ENCODE measurements at regions not wholly inside any gene's neighbourhood (a gene's known extent, or its start where the extent isn't known, plus 50 kb on each side); places are given as distances from the start of the nearest gene placed in this dataset.

GRCh38 chr17:33481652-33482051 is 188.6 kb upstream of the ASIC2 start:
- no peak for DNase-seq

- DNase-seq: no peak
Measured at GRCh38 chr17:33482636-33483035, 189.5 kb upstream of the ASIC2 start.

DNA sequence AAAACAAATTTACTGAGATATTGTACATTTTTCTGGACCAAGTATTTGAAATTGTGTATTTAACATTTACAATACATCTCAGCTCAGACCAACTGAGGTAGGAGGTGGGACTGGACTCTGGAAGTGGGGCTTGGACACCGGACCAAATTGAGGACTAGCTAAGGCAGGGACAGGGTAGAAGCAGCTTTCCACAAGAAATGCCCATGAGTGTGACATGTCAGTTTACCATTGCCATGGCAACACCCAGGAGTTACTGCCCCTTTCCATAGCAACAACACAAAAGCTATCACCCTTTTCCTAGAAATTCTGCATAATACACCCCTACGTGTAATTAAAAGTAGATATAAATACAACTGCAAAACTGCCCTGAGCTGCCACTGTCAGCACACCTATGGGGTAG is 191.5 kb upstream of the ASIC2 start:
- no peak for DNase-seq

DNA sequence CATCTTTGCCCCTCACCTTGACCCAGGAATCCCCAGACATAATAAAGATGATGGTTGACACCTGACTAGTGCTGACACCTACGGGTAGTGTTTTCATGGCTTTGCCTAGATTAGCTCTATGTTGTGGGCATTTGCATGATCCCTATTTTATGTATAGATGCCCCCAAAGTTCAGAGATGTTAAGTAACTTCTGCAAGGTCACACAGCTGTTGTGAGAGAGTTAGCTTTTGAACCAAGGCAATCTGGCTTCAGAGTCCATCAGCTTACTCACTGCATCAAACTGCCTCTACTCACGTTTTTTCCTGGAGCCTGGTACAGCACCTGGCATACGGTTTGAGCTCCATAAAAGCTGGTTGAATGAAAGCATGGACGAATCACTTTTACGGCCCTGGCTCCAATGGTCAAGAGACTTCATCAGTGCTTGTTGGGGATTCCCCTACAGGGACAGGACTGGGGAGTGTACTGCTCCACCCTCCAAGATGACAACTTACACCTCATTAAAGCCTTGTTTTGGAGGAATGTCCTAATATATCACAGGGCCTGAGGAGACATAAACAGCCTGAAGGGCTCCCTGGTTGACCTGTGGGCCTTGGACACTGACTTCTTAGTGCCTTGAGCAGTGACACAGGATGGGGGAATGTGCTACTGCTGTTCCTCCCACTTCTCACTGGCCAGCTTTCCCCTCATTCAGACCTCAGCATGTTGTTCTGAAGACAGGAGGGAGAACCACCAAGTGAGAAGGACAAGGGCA is 193.2 kb upstream of the ASIC2 start:
- no peak for DNase-seq

GRCh38 chr17:33487187-33487879 is 194.2 kb upstream of the ASIC2 start:
- DNase-seq: no peak

- DNase-seq: no peak
Measured at GRCh38 chr17:33491871-33492481, 198.9 kb upstream of the ASIC2 start.

- no peak for DNase-seq
Measured at GRCh38 chr17:33492731-33493265, 199.7 kb upstream of the ASIC2 start.

- DNase-seq: no peak
Measured at GRCh38 chr17:33493566-33493965, 200.5 kb upstream of the ASIC2 start.

DNA sequence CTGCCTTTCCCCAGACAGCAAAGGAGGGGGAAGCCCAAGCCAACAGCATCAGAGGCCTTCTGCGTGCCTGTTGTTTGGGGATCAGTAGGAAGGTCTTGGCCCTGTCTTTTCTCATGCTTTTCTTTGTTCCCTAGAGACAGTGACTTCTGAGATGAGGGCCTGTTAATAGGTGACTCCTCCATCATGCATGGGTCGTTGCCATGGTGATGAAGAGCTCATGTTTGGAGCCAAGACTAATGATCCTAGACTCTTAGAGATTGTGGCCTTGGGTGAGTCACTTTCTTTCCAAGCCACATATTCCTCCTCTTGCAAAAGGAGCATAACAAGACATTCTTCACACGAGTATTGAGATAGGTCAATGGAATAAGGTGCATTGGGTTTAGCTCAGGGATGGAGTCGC is 201.1 kb upstream of the ASIC2 start:
- DNase-seq: no peak

DNA sequence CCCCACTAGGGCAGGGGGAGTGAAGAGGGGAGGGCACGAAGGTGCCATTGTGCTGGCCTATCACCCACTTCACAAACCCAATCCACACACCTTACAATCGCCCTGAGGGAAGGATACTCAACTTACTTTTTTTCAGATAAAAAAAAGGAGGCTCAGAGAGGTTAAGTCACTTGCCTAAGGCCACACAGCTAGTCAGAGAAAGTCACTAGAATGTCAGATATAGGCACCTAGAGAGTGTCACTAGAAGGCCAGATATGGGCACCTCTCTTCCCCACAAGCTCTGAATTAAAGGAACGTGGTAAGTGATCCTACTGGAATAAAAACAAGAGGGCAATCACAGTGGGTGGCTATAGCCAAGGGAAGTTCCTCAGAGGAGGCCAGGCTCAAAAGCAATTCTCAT is 204.5 kb upstream of the ASIC2 start:
- no peak for DNase-seq

GRCh38 chr17:33498069-33498468 is 205.0 kb upstream of the ASIC2 start:
- DNase-seq: no peak

- no peak for DNase-seq
Measured at GRCh38 chr17:33499040-33499439, 205.9 kb upstream of the ASIC2 start.

GRCh38 chr17:33500151-33500550 is 207.1 kb upstream of the ASIC2 start:
- no peak for DNase-seq

- no peak for DNase-seq
Measured at GRCh38 chr17:33501185-33501584, 208.1 kb upstream of the ASIC2 start.

- DNase-seq: no peak
Measured at GRCh38 chr17:33504571-33504970, 211.5 kb upstream of the ASIC2 start.

GRCh38 chr17:33506889-33507650 is 214.0 kb upstream of the ASIC2 start:
- no peak for DNase-seq

- DNase-seq: no peak
Measured at GRCh38 chr17:33508215-33508614, 215.1 kb upstream of the ASIC2 start.

DNA sequence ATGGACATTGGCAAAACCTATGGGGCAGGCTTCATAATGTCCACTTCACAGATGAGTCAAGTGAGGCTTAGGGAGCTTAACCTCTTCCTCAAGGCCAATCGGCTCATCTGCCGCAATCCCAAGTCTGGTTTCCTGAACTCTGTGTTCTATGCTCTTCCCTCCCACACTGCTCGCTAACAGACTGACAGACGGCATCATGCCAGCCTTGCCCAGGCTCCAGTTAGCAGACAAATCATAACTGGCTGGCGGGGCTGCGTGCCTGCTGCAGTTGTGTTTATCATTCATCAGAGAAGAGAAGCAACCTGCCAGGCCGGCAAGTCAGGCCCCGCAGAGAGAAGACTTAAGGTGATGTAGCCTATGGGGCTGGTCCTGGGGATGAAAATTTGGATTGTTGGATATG is 216.2 kb upstream of the ASIC2 start:
- no peak for DNase-seq

GRCh38 chr17:33511670-33512069 is 218.6 kb upstream of the ASIC2 start:
- no peak for DNase-seq

- DNase-seq: no peak
Measured at GRCh38 chr17:33512113-33512512, 219.0 kb upstream of the ASIC2 start.

DNA sequence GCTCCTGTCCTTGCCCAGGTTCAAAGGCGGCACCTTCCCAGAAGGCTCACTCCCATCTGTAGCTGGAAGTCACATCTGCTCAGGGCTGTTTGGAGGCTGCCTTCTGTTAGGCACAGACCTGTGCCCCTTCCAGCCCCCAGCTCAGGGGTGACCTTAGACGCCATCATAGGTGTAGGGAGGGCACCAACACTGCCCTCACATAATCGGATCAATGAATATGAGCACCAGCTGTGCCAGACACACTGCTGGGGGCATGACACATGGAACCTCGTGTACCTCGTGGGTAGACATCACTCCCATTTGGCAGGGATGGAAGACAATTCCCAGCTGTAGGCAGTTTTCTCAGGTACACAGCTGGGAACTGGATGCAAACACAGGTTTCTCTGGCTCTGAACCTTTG is 220.7 kb upstream of the ASIC2 start:
- no peak for DNase-seq

DNA sequence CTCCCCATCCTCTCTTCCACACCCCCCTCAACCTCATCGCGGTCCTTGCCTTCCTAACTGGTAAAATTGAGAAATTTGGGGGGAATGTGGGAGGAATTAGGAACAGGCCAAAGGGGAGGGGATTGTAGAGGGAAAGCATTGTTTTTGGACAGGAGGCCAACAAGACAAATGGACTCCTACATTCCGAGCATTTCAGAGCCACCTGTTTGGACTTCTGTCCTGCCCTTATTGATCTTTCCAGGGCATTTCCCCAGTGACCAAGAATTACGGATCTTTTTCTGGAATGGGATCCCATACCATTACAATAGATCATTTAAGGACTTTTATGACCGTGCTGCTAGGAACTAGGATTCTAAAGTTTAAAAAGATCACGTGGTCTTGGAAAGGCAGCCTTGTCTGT is 221.3 kb upstream of the ASIC2 start:
- no peak for DNase-seq

GRCh38 chr17:33515974-33516373 is 222.9 kb upstream of the ASIC2 start:
- no peak for DNase-seq
